Osteocyte (in vitro differentiated cells): ENCODE measurements at regions not wholly inside any gene's neighbourhood (a gene's known extent, or its start where the extent isn't known, plus 50 kb on each side); places are given as distances from the start of the nearest gene placed in this dataset.

ENCODE experiments used
- DNase-seq: peaks from one replicate; pipeline ENCODE4 v3.0.0; 2021; ENCODE audit warnings: mixed read lengths; ENCODE audit not compliant: unreplicated experiment; ENCODE audit errors: extremely low spot score
- H3K27ac Mint-ChIP-seq: one replicate; pipeline ENCODE4 v1.8.0; 2021; ENCODE audit warnings: mild to moderate bottlenecking, mixed read lengths; ENCODE audit not compliant: unreplicated experiment
- H3K27me3 Mint-ChIP-seq: one replicate; pipeline ENCODE4 v1.8.0; 2021; ENCODE audit warnings: mixed read lengths; ENCODE audit not compliant: unreplicated experiment
- H3K36me3 Mint-ChIP-seq: one replicate; pipeline ENCODE4 v1.8.0; 2021; ENCODE audit warnings: mixed read lengths; ENCODE audit not compliant: unreplicated experiment
- H3K4me1 Mint-ChIP-seq: one replicate; pipeline ENCODE4 v1.8.0; 2021; ENCODE audit warnings: mixed read lengths; ENCODE audit not compliant: unreplicated experiment
- H3K4me3 Mint-ChIP-seq: one replicate; pipeline ENCODE4 v1.8.0; 2021; ENCODE audit warnings: mild to moderate bottlenecking, moderate library complexity, mixed read lengths; ENCODE audit not compliant: unreplicated experiment
- H3K9me3 Mint-ChIP-seq: one replicate; pipeline ENCODE4 v1.8.0; 2021; ENCODE audit warnings: mixed read lengths; ENCODE audit not compliant: unreplicated experiment
- TF ChIP-seq, protein P1 (sequence below): fragments of 200-600 bp; sonication (generic); IDR thresholded peaks from 2 replicates; pipeline ENCODE4 v1.5.0; 2021; ENCODE audit warnings: antibody characterized with exemption, mild to moderate bottlenecking, moderate library complexity

GRCh38 chr7:42987648-42988214, 55.6 kb downstream of the MRPL32 start:
- H3K4me3 Mint-ChIP-seq, result no peak overlapping the region
- H3K9me3 Mint-ChIP-seq, result peaks cover 16% of the 10 kb centered on the region
- H3K36me3 Mint-ChIP-seq, result no peaks in the 10 kb centered on the region
- no peaks in the 10 kb centered on the region for H3K4me1 Mint-ChIP-seq
- peaks cover 57% of the 10 kb centered on the region for H3K27me3 Mint-ChIP-seq
- TF ChIP-seq, protein P1, sequence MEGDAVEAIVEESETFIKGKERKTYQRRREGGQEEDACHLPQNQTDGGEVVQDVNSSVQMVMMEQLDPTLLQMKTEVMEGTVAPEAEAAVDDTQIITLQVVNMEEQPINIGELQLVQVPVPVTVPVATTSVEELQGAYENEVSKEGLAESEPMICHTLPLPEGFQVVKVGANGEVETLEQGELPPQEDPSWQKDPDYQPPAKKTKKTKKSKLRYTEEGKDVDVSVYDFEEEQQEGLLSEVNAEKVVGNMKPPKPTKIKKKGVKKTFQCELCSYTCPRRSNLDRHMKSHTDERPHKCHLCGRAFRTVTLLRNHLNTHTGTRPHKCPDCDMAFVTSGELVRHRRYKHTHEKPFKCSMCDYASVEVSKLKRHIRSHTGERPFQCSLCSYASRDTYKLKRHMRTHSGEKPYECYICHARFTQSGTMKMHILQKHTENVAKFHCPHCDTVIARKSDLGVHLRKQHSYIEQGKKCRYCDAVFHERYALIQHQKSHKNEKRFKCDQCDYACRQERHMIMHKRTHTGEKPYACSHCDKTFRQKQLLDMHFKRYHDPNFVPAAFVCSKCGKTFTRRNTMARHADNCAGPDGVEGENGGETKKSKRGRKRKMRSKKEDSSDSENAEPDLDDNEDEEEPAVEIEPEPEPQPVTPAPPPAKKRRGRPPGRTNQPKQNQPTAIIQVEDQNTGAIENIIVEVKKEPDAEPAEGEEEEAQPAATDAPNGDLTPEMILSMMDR, result no peak
- DNase-seq, result no peak
- no peak overlapping the region for H3K27ac Mint-ChIP-seq

DNA sequence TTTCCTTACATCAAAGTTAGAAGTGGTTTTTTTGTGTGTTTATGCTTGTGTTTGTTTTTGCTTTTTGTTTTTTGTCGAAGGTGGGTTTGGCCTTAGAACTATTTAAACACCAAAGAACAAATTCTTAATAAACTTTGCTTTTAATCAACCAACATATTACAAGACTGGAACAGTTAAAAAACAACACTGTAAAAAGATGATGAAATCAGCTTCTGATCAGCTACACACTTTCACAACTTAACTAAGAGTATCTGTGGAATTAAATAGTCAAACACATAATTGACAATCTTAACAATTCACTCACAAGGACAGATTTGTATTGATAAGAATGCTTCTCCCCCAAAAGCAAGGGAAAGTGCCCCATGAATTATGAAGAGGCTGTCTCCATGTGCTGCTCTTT, 58.8 kb downstream of the MRPL32 start:
- H3K9me3 Mint-ChIP-seq, result no peaks in the 10 kb centered on the region
- H3K4me1 Mint-ChIP-seq, result no peaks in the 10 kb centered on the region
- H3K27me3 Mint-ChIP-seq, result peaks cover 78% of the 10 kb centered on the region
- H3K27ac Mint-ChIP-seq, result no peak overlapping the region
- TF ChIP-seq, protein P1, result no peak
- H3K4me3 Mint-ChIP-seq, result no peak overlapping the region
- H3K36me3 Mint-ChIP-seq, result no peaks in the 10 kb centered on the region
- DNase-seq, result no peak

DNA sequence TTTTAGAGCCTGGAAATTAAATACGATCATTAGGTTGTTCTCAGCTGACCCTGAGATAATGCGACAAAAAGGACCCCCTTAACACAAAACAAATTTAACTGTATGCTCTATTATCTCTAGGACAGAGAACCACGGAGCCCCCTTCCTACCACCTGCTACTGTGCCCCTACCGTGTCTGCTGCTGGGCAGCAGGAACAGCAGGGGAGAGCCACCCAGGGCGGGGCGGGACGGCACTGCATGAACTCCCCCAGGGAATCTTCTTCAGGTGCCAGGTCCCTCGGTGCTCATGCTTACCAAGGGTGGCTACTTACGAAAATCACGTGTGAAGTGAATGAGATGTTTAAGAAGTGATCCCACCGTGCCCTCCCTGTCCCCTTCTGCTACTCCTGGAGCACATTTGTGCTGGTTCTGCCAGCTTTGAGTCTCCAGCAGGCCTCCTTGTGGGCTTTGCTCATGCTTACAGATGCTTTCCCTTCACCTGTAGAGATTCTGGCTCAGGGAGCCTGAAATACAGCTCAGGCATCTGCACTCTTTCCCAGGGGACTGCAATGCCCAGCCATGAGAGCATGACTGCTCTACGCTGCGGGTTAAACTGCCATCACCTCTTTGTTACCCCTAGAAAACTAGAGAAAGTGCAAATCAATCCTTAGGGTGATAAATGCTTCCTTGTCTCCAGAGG, 59.9 kb downstream of the MRPL32 start:
- H3K4me1 Mint-ChIP-seq, result no peaks in the 10 kb centered on the region
- H3K27me3 Mint-ChIP-seq, result peaks cover 71% of the 10 kb centered on the region
- H3K36me3 Mint-ChIP-seq, result no peaks in the 10 kb centered on the region
- no peaks in the 10 kb centered on the region for H3K9me3 Mint-ChIP-seq
- DNase-seq, result no peak
- no peak overlapping the region for H3K4me3 Mint-ChIP-seq
- TF ChIP-seq, protein P1, result no peak
- no peak overlapping the region for H3K27ac Mint-ChIP-seq

- Mint-ChIP-seq H3K36me3 (no peaks in the 10 kb centered on the region), H3K9me3 (no peaks in the 10 kb centered on the region), H3K27me3 (peaks cover 63% of the 10 kb centered on the region), H3K4me3 (no peak overlapping the region), H3K27ac (no peak overlapping the region), H3K4me1 (no peaks in the 10 kb centered on the region)
- TF ChIP-seq, protein P1, result no peak
- DNase-seq, result no peak
These were observed 60.9 kb downstream of the MRPL32 start for GRCh38 chr7:42993038-42993437.

DNA sequence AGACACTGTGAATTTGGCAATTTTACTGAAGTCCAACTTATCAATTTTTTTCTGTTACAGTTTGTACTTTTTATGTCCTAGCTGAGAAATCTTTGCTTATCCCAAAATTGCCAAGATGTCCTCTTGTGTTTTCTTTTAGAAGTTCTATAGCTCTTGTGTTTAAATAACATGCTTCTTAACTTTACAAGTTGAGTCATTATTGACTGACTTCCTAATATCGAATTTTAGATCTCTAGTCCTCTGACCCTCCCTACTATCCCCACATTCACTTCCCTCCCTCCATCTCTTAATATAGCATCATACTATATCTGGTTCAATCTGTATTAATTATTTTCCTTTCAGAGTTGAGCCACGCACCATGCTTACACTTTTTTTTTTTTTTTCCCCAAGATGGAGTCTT, 61.9 kb downstream of the MRPL32 start:
- DNase-seq, result no peak
- Mint-ChIP-seq H3K36me3 (no peaks in the 10 kb centered on the region), H3K27ac (no peak overlapping the region), H3K4me1 (no peaks in the 10 kb centered on the region), H3K9me3 (no peaks in the 10 kb centered on the region), H3K27me3 (peaks cover 63% of the 10 kb centered on the region), H3K4me3 (no peak overlapping the region)
- TF ChIP-seq, protein P1, result no peak
